ENCODE measurements at regions not wholly inside any gene's neighbourhood (a gene's known extent, or its start where the extent isn't known, plus 50 kb on each side); places are given as distances from the start of the nearest gene placed in this dataset.
"Not testable (repeated sequence)": the region's sequence is repeated elsewhere in the genome, so short reads cannot be mapped to it uniquely, and the experiment has no call there.

GRCh38 chr12:29962276-29963035 is 178.7 kb upstream of the TMTC1 start:
- intact Hi-C loops (cut with micrococcal nuclease) = no loop called here

GRCh38 chr12:29961231-29961630 is 177.5 kb upstream of the TMTC1 start:
- intact Hi-C loops (cut with micrococcal nuclease) = no loop called here

GRCh38 chr12:29960122-29960521 is 176.4 kb upstream of the TMTC1 start:
- intact Hi-C loops (cut with micrococcal nuclease) = no loop called here

GRCh38 chr12:29957835-29958234 is 174.1 kb upstream of the TMTC1 start:
- intact Hi-C loops (cut with micrococcal nuclease) = no loop called here

GRCh38 chr12:29945904-29946303 is 162.2 kb upstream of the TMTC1 start:
- intact Hi-C loops (cut with micrococcal nuclease) = no loop called here

- intact Hi-C loops (cut with micrococcal nuclease) = no loop called here
Observed at GRCh38 chr12:29944269-29945000, 160.7 kb upstream of the TMTC1 start.

GRCh38 chr12:29943683-29944082 is 159.9 kb upstream of the TMTC1 start:
- intact Hi-C loops (cut with micrococcal nuclease) = no loop called here

GRCh38 chr12:29940811-29941210 is 157.1 kb upstream of the TMTC1 start:
- intact Hi-C loops (cut with micrococcal nuclease) = no loop called here

- intact Hi-C loops (cut with micrococcal nuclease) = no loop called here
Observed at GRCh38 chr12:29930503-29930902, 146.8 kb upstream of the TMTC1 start.

- intact Hi-C loops (cut with micrococcal nuclease) = no loop called here
Observed at GRCh38 chr12:29929295-29929694, 145.6 kb upstream of the TMTC1 start.

- intact Hi-C loops (cut with micrococcal nuclease) = no loop called here
Observed at GRCh38 chr12:29921307-29921706, 137.6 kb upstream of the TMTC1 start.

GRCh38 chr12:29908157-29908556 is 124.4 kb upstream of the TMTC1 start:
- intact Hi-C loops (cut with micrococcal nuclease) = no loop called here

GRCh38 chr12:29907461-29907860 is 123.7 kb upstream of the TMTC1 start:
- intact Hi-C loops (cut with micrococcal nuclease) = no loop called here

- intact Hi-C loops (cut with micrococcal nuclease) = no loop called here
Observed at GRCh38 chr12:29902043-29902442, 118.3 kb upstream of the TMTC1 start.

GRCh38 chr12:29901585-29901984 is 117.8 kb upstream of the TMTC1 start:
- intact Hi-C loops (cut with micrococcal nuclease) = no loop called here

GRCh38 chr12:29899212-29899931 is 115.6 kb upstream of the TMTC1 start:
- intact Hi-C loops (cut with micrococcal nuclease) = loop anchor here (10.0 kb wide), 1 partner anchor 345 kb away; no protein-coding TSS in a partner anchor

- intact Hi-C loops (cut with micrococcal nuclease) = loop anchor here (10.0 kb wide), 1 partner anchor 341 kb away; no protein-coding TSS in a partner anchor
Observed at GRCh38 chr12:29895966-29896365, 112.2 kb upstream of the TMTC1 start.

GRCh38 chr12:29893002-29893401 is 109.3 kb upstream of the TMTC1 start:
- intact Hi-C loops (cut with micrococcal nuclease) = loop anchor here (10.0 kb wide), 1 partner anchor 338 kb away; no protein-coding TSS in a partner anchor

GRCh38 chr12:29891792-29892191 is 108.0 kb upstream of the TMTC1 start:
- intact Hi-C loops (cut with micrococcal nuclease) = loop anchor here (10.0 kb wide), 1 partner anchor 337 kb away; no protein-coding TSS in a partner anchor

- intact Hi-C loops (cut with micrococcal nuclease) = loop anchor here (10.0 kb wide), 1 partner anchor 335 kb away; no protein-coding TSS in a partner anchor
Observed at GRCh38 chr12:29889737-29890136, 106.0 kb upstream of the TMTC1 start.

GRCh38 chr12:29888777-29889176 is 105.0 kb upstream of the TMTC1 start:
- intact Hi-C loops (cut with micrococcal nuclease) = no loop called here

- intact Hi-C loops (cut with micrococcal nuclease) = not testable (repeated sequence)
Observed at GRCh38 chr12:29884957-29885356, 101.2 kb upstream of the TMTC1 start.
